Endothelial cell of umbilical vein (primary cell): ENCODE measurements at regions not wholly inside any gene's neighbourhood (a gene's known extent, or its start where the extent isn't known, plus 50 kb on each side); places are given as distances from the start of the nearest gene placed in this dataset.

ENCODE experiments used
- BruUV-seq: library from RNA; stranded (reverse); fragments of 400-500 nt; replicated peaks from 2 replicates; lab custom pipeline; 2021; lab: Mats Ljungman, UMichigan
- CTCF ChIA-PET: fragments of 300-600, 350-600 bp; sonication (Branson Sonifier 250); formaldehyde crosslinking; loops from one replicate; lab custom pipeline; 2021; ENCODE audit warnings: antibody characterized with exemption, inconsistent platforms; lab: Charles Lee
- POLR2A ChIA-PET: fragments of 300-600, 350-600 bp; sonication (Branson Sonifier 250); formaldehyde crosslinking; loops from one replicate; lab custom pipeline; 2021; ENCODE audit warnings: antibody characterized with exemption, inconsistent platforms; lab: Charles Lee
- DNase-seq: peaks from one replicate; pipeline ENCODE4 v3.0.0-alpha.2; 2011; ENCODE audit warnings: low read depth, low spot score
- FAIRE-seq: peaks from 2 replicates; lab custom pipeline; 2011; peaks lifted over from hg19 to GRCh38; lab: Jason Lieb, UNC
- H2AFZ ChIP-seq: 2 replicates; pipeline ENCODE4 v1.6.0; 2012; ENCODE audit warnings: low read depth, low read length, control low read depth, inconsistent platforms
- H3K27ac ChIP-seq: 2 replicates; pipeline ENCODE4 v1.5.1; 2011; ENCODE audit warnings: low read depth, mild to moderate bottlenecking, control low read depth, low read length, moderate library complexity; ENCODE audit not compliant: insufficient read depth
- H3K27me3 ChIP-seq, 2 experiments: 2 replicates each; pipeline versions ENCODE4 v1.6.0 to v1.6.1; 2011; ENCODE audit warnings: low read length in 2 of 2, mixed read lengths in 1 of 2; ENCODE audit not compliant: control insufficient read depth in 2 of 2, insufficient read depth in 2 of 2
- H3K36me3 ChIP-seq, 2 experiments: 2 replicates in 1 of 2; 3 replicates in 1 of 2; pipeline ENCODE4 v1.5.1; 2011; ENCODE audit warnings: low read length in 2 of 2, mild to moderate bottlenecking in 1 of 2, moderate library complexity in 1 of 2; ENCODE audit not compliant: control insufficient read depth in 2 of 2, insufficient read depth in 2 of 2; ENCODE audit errors: extremely low read depth in 1 of 2
- H3K4me1 ChIP-seq: 3 replicates; pipeline ENCODE4 v1.5.1; 2011; ENCODE audit warnings: mild to moderate bottlenecking, low read length; ENCODE audit not compliant: control insufficient read depth, insufficient read depth; ENCODE audit errors: extremely low read depth
- H3K4me2 ChIP-seq: 2 replicates; pipeline ENCODE4 v1.6.1; 2011; ENCODE audit warnings: low read length, control low read depth, mixed read lengths; ENCODE audit not compliant: insufficient read depth
- H3K4me3 ChIP-seq, 3 experiments: fragments of 200-600 bp in 1 of 3; sonication (generic), shearing (Covaris generic) in 1 of 3; replicated peaks in 1 of 3; 2 replicates each; pipeline ENCODE4 v1.5.1; 2011 to 2016; ENCODE audit warnings: control low read depth in 3 of 3, low read length in 3 of 3, mild to moderate bottlenecking in 2 of 3, inconsistent platforms in 1 of 3, low read depth in 1 of 3, moderate library complexity in 1 of 3; ENCODE audit not compliant: insufficient read depth in 1 of 3
- H3K79me2 ChIP-seq: 2 replicates; pipeline ENCODE4 v1.6.0; 2012; ENCODE audit warnings: low read length, inconsistent platforms; ENCODE audit not compliant: control insufficient read depth, insufficient read depth
- H3K9ac ChIP-seq: replicated peaks from 2 replicates; pipeline ENCODE3; 2011; ENCODE audit warnings: low read length, control low read depth; ENCODE audit not compliant: insufficient read depth; ENCODE audit errors: extremely low read depth
- H3K9me1 ChIP-seq: replicated peaks from 3 replicates; pipeline ENCODE4 v1.6.0; 2011; ENCODE audit warnings: mild to moderate bottlenecking, low read length; ENCODE audit not compliant: control insufficient read depth, insufficient read depth; ENCODE audit errors: extremely low read depth
- H3K9me3 ChIP-seq: replicated peaks from 2 replicates; pipeline ENCODE4 v1.5.1; 2012; ENCODE audit warnings: low read length, inconsistent platforms; ENCODE audit not compliant: control insufficient read depth, insufficient read depth
- H4K20me1 ChIP-seq: replicated peaks from 2 replicates; pipeline ENCODE3; 2011; ENCODE audit warnings: mild to moderate bottlenecking, low read length; ENCODE audit not compliant: control insufficient read depth, insufficient read depth; ENCODE audit errors: extremely low read depth
- EZH2 ChIP-seq: IDR thresholded peaks from 2 replicates; pipeline ENCODE4 v1.6.1; 2012; ENCODE audit warnings: borderline replicate concordance, low read depth, mild to moderate bottlenecking, moderate library complexity, low read length, inconsistent platforms; ENCODE audit not compliant: severe bottlenecking
- FOS ChIP-seq: IDR thresholded peaks from 2 replicates; pipeline ENCODE4 v1.6.1; 2011; ENCODE audit warnings: mild to moderate bottlenecking, low read length, moderate library complexity, borderline replicate concordance; ENCODE audit not compliant: insufficient read depth
- GATA2 ChIP-seq: IDR thresholded peaks from 2 replicates; pipeline ENCODE4 v1.7.0; 2011; ENCODE audit warnings: low read depth, mild to moderate bottlenecking, moderate library complexity, mixed read lengths, low read length; ENCODE audit not compliant: insufficient read length, insufficient read depth
- JUN ChIP-seq: IDR thresholded peaks from 2 replicates; pipeline ENCODE4 v1.6.1; 2011; ENCODE audit warnings: borderline replicate concordance, low read depth; ENCODE audit not compliant: insufficient read length, insufficient read depth
- MYC ChIP-seq: IDR thresholded peaks from one replicate; pipeline ENCODE4 v1.6.1; 2011; ENCODE audit warnings: mild to moderate bottlenecking, low read depth, low read length
- POLR2A ChIP-seq: IDR thresholded peaks from 2 replicates; pipeline ENCODE4 v1.6.1; 2012; ENCODE audit warnings: low read depth, mild to moderate bottlenecking, control low read depth, low read length
- POLR2AphosphoS5 ChIP-seq: IDR thresholded peaks from 2 replicates; pipeline ENCODE4 v1.6.1; 2012; ENCODE audit warnings: low read depth, mild to moderate bottlenecking, control low read depth, low read length, moderate library complexity; ENCODE audit not compliant: insufficient read depth
- dilution Hi-C: fragments of 300-500 bp; cut with MboI; formaldehyde crosslinking; loops from one replicate; pipeline ENCODE4 v1.15.0; 2019; ENCODE audit warnings: low sequenced_read_pairs; ENCODE audit not compliant: extremely low pct_ligation_motif_present
- intact Hi-C: fragments of 100-400 bp; cut with micrococcal nuclease; formaldehyde crosslinking; loops from one replicate; pipeline ENCODE4 v1.10.0; 2022
- TF ChIP-seq, protein P1 (sequence below): IDR thresholded peaks from 2 replicates; pipeline ENCODE4 v1.6.1; 2011; ENCODE audit not compliant: insufficient read depth, insufficient read length
- TF ChIP-seq, protein P2 (sequence below), 2 donors: IDR thresholded peaks; 1 replicate in 1 of 2; 2 replicates in 1 of 2; pipeline ENCODE4 v1.5.1; 2011; ENCODE audit warnings: low read length in 2 of 2, mild to moderate bottlenecking in 2 of 2, moderate library complexity in 2 of 2, control low read depth in 1 of 2, inconsistent platforms in 1 of 2, low read depth in 1 of 2; ENCODE audit not compliant: insufficient read depth in 1 of 2; ENCODE audit errors: extremely low read depth in 1 of 2

DNA sequence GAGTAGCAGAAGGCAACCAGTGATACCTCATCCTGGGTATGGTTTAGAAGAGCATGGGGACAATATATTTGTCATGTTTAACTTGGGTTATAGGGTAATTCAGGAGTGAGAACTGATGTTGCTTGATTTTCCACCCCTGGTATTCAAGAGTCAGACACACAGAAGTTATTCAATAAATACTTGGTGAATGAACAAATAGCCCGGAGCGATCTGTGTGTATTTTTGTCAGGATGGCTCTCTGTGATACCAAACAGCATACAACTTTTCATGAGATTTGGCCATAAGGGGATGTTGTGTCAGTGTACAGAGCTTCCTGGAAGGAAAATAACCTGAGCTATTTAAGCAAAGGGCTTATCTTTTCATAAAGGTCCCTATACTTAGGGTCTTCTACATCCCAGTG lies 270.2 kb upstream of the C1orf87 start:
- TF ChIP-seq POLR2A (no peak), MYC (no peak), JUN (no peak), POLR2AphosphoS5 (no peak), GATA2 (no peak), FOS (no peak), EZH2 (no peak)
- TF ChIP-seq, protein P1, sequence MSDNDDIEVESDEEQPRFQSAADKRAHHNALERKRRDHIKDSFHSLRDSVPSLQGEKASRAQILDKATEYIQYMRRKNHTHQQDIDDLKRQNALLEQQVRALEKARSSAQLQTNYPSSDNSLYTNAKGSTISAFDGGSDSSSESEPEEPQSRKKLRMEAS = no peak
- TF ChIP-seq, protein P2, sequence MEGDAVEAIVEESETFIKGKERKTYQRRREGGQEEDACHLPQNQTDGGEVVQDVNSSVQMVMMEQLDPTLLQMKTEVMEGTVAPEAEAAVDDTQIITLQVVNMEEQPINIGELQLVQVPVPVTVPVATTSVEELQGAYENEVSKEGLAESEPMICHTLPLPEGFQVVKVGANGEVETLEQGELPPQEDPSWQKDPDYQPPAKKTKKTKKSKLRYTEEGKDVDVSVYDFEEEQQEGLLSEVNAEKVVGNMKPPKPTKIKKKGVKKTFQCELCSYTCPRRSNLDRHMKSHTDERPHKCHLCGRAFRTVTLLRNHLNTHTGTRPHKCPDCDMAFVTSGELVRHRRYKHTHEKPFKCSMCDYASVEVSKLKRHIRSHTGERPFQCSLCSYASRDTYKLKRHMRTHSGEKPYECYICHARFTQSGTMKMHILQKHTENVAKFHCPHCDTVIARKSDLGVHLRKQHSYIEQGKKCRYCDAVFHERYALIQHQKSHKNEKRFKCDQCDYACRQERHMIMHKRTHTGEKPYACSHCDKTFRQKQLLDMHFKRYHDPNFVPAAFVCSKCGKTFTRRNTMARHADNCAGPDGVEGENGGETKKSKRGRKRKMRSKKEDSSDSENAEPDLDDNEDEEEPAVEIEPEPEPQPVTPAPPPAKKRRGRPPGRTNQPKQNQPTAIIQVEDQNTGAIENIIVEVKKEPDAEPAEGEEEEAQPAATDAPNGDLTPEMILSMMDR (IDR thresholded peaks at IDR 0.05; ENCODE audit: extremely low read depth in 1 of 2, insufficient read depth in 1 of 2, low read depth in 1 of 2, low read length in 2 of 2) = no peak
- no peak overlapping the region for H3K9ac ChIP-seq
- no peak overlapping the region for H3K27ac ChIP-seq
- no peak overlapping the region for H3K4me2 ChIP-seq
- H3K79me2 ChIP-seq = no peaks in the 10 kb centered on the region
- H3K27me3 ChIP-seq = no peaks in the 10 kb centered on the region
- FAIRE-seq (no peak), DNase-seq (no peak)
- H4K20me1 ChIP-seq = no peaks in the 10 kb centered on the region
- no peaks in the 10 kb centered on the region for H3K36me3 ChIP-seq
- intact Hi-C loops = no loop called here
- ChIA-PET POLR2A (no interaction called here), CTCF (no interaction called here)
- dilution Hi-C loops = no loop called here
- H3K9me1 ChIP-seq = no peaks in the 10 kb centered on the region
- H3K4me3 ChIP-seq = no peak overlapping the region
- no peaks in the 10 kb centered on the region for H3K9me3 ChIP-seq
- H3K4me1 ChIP-seq = no peaks in the 10 kb centered on the region
- BruUV-seq = no TSS peak
- H2AFZ ChIP-seq = no peak overlapping the region
